ENCODE measurements at regions not wholly inside any gene's neighbourhood (a gene's known extent, or its start where the extent isn't known, plus 50 kb on each side); places are given as distances from the start of the nearest gene placed in this dataset.

- H3K36me3 Mint-ChIP-seq (ENCODE audit: low read depth), result no peaks in the 10 kb centered on the region
- no peak overlapping the region for H3K4me3 Mint-ChIP-seq (ENCODE audit: unreplicated experiment)
- no peaks in the 10 kb centered on the region for H3K9me3 Mint-ChIP-seq (ENCODE audit: low read depth)
- H3K4me1 Mint-ChIP-seq (ENCODE audit: low read depth), result peaks cover 8% of the 10 kb centered on the region
- no peak for TF ChIP-seq CTCF (IDR thresholded peaks at IDR 0.05)
- no peak for DNase-seq (ENCODE audit: low spot score)
- peak overlapping the region; percentile 17 for H3K27ac Mint-ChIP-seq (ENCODE audit: unreplicated experiment)
- no peaks in the 10 kb centered on the region for H3K27me3 Mint-ChIP-seq (ENCODE audit: low read depth)
Observed at GRCh38 chr2:100214265-100214971, 72.0 kb upstream of the AFF3 start.

- no peak for DNase-seq (ENCODE audit: low spot score)
- Mint-ChIP-seq H3K36me3 (ENCODE audit: low read depth) (no peaks in the 10 kb centered on the region), H3K4me3 (ENCODE audit: unreplicated experiment) (no peak overlapping the region), H3K27me3 (ENCODE audit: low read depth) (no peaks in the 10 kb centered on the region), H3K4me1 (ENCODE audit: low read depth) (peaks cover 8% of the 10 kb centered on the region), H3K9me3 (ENCODE audit: low read depth) (no peaks in the 10 kb centered on the region), H3K27ac (ENCODE audit: unreplicated experiment) (no peak overlapping the region)
- no peak for TF ChIP-seq CTCF (IDR thresholded peaks at IDR 0.05)
Observed at GRCh38 chr2:100213595-100213994, 71.2 kb upstream of the AFF3 start.

GRCh38 chr2:100212850-100213249, 70.5 kb upstream of the AFF3 start:
- no peak overlapping the region for H3K27ac Mint-ChIP-seq (ENCODE audit: unreplicated experiment)
- no peak for DNase-seq (ENCODE audit: low spot score)
- H3K9me3 Mint-ChIP-seq (ENCODE audit: low read depth), result no peaks in the 10 kb centered on the region
- no peak overlapping the region for H3K4me3 Mint-ChIP-seq (ENCODE audit: unreplicated experiment)
- H3K27me3 Mint-ChIP-seq (ENCODE audit: low read depth), result no peaks in the 10 kb centered on the region
- H3K36me3 Mint-ChIP-seq (ENCODE audit: low read depth), result no peaks in the 10 kb centered on the region
- peaks cover 8% of the 10 kb centered on the region for H3K4me1 Mint-ChIP-seq (ENCODE audit: low read depth)
- no peak for TF ChIP-seq CTCF (IDR thresholded peaks at IDR 0.05)

- Mint-ChIP-seq H3K4me3 (ENCODE audit: unreplicated experiment) (no peak overlapping the region), H3K36me3 (ENCODE audit: low read depth) (no peaks in the 10 kb centered on the region), H3K4me1 (ENCODE audit: low read depth) (peaks cover 8% of the 10 kb centered on the region), H3K9me3 (ENCODE audit: low read depth) (no peaks in the 10 kb centered on the region), H3K27me3 (ENCODE audit: low read depth) (no peaks in the 10 kb centered on the region), H3K27ac (ENCODE audit: unreplicated experiment) (no peak overlapping the region)
- no peak for TF ChIP-seq CTCF (IDR thresholded peaks at IDR 0.05)
- no peak for DNase-seq (ENCODE audit: low spot score)
Observed at GRCh38 chr2:100211521-100211920, 69.1 kb upstream of the AFF3 start.

- no peak for DNase-seq (ENCODE audit: low spot score)
- H3K27me3 Mint-ChIP-seq (ENCODE audit: low read depth), result no peaks in the 10 kb centered on the region
- no peak overlapping the region for H3K4me3 Mint-ChIP-seq (ENCODE audit: unreplicated experiment)
- no peaks in the 10 kb centered on the region for H3K4me1 Mint-ChIP-seq (ENCODE audit: low read depth)
- H3K27ac Mint-ChIP-seq (ENCODE audit: unreplicated experiment), result no peak overlapping the region
- no peaks in the 10 kb centered on the region for H3K36me3 Mint-ChIP-seq (ENCODE audit: low read depth)
- H3K9me3 Mint-ChIP-seq (ENCODE audit: low read depth), result no peaks in the 10 kb centered on the region
- peak; percentile 59 for TF ChIP-seq CTCF (IDR thresholded peaks at IDR 0.05)
Observed at GRCh38 chr2:100208141-100208770, 65.9 kb upstream of the AFF3 start.

Measured in chondrocyte (in vitro differentiated cells).